ENCODE measurements at regions not wholly inside any gene's neighbourhood (a gene's known extent, or its start where the extent isn't known, plus 50 kb on each side); places are given as distances from the start of the nearest gene placed in this dataset.

DNA sequence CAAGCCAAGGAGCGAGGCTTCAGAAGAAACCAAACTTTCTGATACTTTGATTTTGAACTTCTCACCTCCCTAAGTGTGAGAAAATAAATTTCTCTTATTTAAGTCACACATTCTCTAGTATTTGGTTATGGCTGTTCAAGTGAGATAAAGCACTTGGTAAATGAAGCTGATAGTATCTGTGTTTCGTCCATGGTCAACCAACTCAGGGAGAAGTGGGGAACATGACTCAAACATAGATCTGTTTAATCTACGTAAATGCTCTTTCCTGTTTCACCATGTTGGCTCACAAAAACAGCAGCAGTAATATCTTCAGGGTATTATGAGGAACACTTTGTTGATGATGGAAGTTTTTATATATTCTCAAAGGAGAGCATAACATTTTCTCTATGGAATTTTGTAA, 2167.2 kb upstream of the C9orf72 start:
- H4K20me1 ChIP-seq (ENCODE audit: insufficient read depth): no peaks in the 10 kb centered on the region
- no peak overlapping the region for H2AFZ ChIP-seq
- CTCF ChIA-PET: no interaction called here
- POLR2A ChIA-PET (ENCODE audit: unreplicated experiment): no interaction called here
- no peaks in the 10 kb centered on the region for H3K79me2 ChIP-seq (ENCODE audit: low read depth)
- H3F3A ChIP-seq (ENCODE audit: insufficient read depth, low read depth): no peaks in the 10 kb centered on the region
- H3K9me2 ChIP-seq (ENCODE audit: insufficient read depth): no peaks in the 10 kb centered on the region
- no TSS peak for BruUV-seq (replicated peaks)
- no peaks in the 10 kb centered on the region for H3K9me3 ChIP-seq (ENCODE audit: insufficient read depth, low read depth)
- H3K4me3 ChIP-seq: no peak overlapping the region
- no peak for DNase-seq
- H3K36me3 ChIP-seq (ENCODE audit: low read depth): no peaks in the 10 kb centered on the region
- H3K4me1 ChIP-seq (replicated peaks; ENCODE audit: insufficient read depth): no peaks in the 10 kb centered on the region
- TF ChIP-seq, protein P1, sequence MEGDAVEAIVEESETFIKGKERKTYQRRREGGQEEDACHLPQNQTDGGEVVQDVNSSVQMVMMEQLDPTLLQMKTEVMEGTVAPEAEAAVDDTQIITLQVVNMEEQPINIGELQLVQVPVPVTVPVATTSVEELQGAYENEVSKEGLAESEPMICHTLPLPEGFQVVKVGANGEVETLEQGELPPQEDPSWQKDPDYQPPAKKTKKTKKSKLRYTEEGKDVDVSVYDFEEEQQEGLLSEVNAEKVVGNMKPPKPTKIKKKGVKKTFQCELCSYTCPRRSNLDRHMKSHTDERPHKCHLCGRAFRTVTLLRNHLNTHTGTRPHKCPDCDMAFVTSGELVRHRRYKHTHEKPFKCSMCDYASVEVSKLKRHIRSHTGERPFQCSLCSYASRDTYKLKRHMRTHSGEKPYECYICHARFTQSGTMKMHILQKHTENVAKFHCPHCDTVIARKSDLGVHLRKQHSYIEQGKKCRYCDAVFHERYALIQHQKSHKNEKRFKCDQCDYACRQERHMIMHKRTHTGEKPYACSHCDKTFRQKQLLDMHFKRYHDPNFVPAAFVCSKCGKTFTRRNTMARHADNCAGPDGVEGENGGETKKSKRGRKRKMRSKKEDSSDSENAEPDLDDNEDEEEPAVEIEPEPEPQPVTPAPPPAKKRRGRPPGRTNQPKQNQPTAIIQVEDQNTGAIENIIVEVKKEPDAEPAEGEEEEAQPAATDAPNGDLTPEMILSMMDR (conservative IDR thresholded peaks at IDR 0.05): no peak
- TF ChIP-seq EZH2 (IDR thresholded peaks at IDR 0.05; ENCODE audit: low read depth): no peak
- no peak overlapping the region for H3K4me2 ChIP-seq
- H3K27ac ChIP-seq: no peak overlapping the region
- intact Hi-C loops (cut with micrococcal nuclease; ENCODE audit: unreplicated experiment): no loop called here
- no peaks in the 10 kb centered on the region for H3K27me3 ChIP-seq (ENCODE audit: insufficient read depth, low read depth)

DNA sequence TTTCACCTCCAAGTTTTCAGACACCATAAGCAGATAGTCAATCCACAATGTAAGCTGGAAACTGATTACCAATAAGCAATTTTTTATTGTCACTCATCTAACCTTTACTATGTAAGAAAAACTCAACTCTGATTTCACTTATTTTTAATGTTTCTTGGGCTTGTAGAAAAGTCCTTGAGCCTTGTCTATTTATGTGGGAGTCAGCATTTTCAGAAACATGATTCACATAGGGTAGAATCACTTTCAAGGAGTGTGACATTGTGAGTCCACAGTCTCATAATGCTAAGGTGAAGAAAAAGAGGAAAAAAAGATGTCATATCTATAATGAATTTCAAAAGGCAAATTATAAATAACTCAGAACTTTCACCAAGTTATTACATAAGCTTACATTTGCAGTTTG, 2167.9 kb upstream of the C9orf72 start:
- H3K36me3 ChIP-seq (ENCODE audit: low read depth): no peaks in the 10 kb centered on the region
- H2AFZ ChIP-seq: no peak overlapping the region
- H3K79me2 ChIP-seq (ENCODE audit: low read depth): no peaks in the 10 kb centered on the region
- no peak for DNase-seq
- no peaks in the 10 kb centered on the region for H3K9me2 ChIP-seq (ENCODE audit: insufficient read depth)
- no peak overlapping the region for H3K4me2 ChIP-seq
- no peaks in the 10 kb centered on the region for H3F3A ChIP-seq (ENCODE audit: insufficient read depth, low read depth)
- TF ChIP-seq, protein P1 (conservative IDR thresholded peaks at IDR 0.05): no peak
- no peak for TF ChIP-seq EZH2 (IDR thresholded peaks at IDR 0.05; ENCODE audit: low read depth)
- H3K27ac ChIP-seq: no peak overlapping the region
- POLR2A ChIA-PET (ENCODE audit: unreplicated experiment): no interaction called here
- H3K9me3 ChIP-seq (ENCODE audit: insufficient read depth, low read depth): no peaks in the 10 kb centered on the region
- BruUV-seq (replicated peaks): no TSS peak
- intact Hi-C loops (cut with micrococcal nuclease; ENCODE audit: unreplicated experiment): no loop called here
- CTCF ChIA-PET: no interaction called here
- no peak overlapping the region for H3K4me3 ChIP-seq
- H4K20me1 ChIP-seq (ENCODE audit: insufficient read depth): no peaks in the 10 kb centered on the region
- no peaks in the 10 kb centered on the region for H3K27me3 ChIP-seq (ENCODE audit: insufficient read depth, low read depth)
- no peaks in the 10 kb centered on the region for H3K4me1 ChIP-seq (replicated peaks; ENCODE audit: insufficient read depth)

DNA sequence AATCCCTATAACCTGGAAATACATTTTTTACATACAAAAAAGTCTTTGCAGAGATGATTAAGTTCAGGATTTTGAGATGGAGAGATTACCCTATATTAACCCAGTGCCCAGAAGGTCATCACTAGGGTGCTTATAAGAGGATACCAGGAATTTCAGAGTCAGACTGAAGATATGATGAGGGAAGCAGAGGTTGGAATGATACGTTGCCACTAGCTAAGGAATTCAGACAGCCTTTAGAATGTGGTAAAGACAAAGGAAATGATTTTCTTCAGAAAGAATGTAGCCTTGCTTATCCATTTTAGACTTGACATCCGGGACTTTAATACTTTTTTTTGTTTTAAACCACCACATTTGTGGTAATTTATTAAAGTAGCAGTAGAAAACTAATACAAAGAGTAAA, 2176.8 kb upstream of the C9orf72 start:
- POLR2A ChIA-PET (ENCODE audit: unreplicated experiment): no interaction called here
- BruUV-seq (replicated peaks): no TSS peak

More for the DNA sequence above, 2176.8 kb upstream of the C9orf72 start:
- Histone ChIP-seq H4K20me1 (ENCODE audit: insufficient read depth) (no peaks in the 10 kb centered on the region), H3K4me1 (replicated peaks; ENCODE audit: insufficient read depth) (no peaks in the 10 kb centered on the region), H2AFZ (no peak overlapping the region), H3K27me3 (ENCODE audit: insufficient read depth, low read depth) (no peaks in the 10 kb centered on the region), H3K36me3 (ENCODE audit: low read depth) (no peaks in the 10 kb centered on the region), H3K4me3 (no peak overlapping the region), H3K9me3 (ENCODE audit: insufficient read depth, low read depth) (no peaks in the 10 kb centered on the region), H3K27ac (no peak overlapping the region), H3K79me2 (ENCODE audit: low read depth) (no peaks in the 10 kb centered on the region), H3K4me2 (no peak overlapping the region), H3F3A (ENCODE audit: insufficient read depth, low read depth) (no peaks in the 10 kb centered on the region), H3K9me2 (ENCODE audit: insufficient read depth) (no peaks in the 10 kb centered on the region)
- intact Hi-C loops (cut with micrococcal nuclease; ENCODE audit: unreplicated experiment): no loop called here
- TF ChIP-seq, protein P1 (conservative IDR thresholded peaks at IDR 0.05): no peak
- TF ChIP-seq EZH2 (IDR thresholded peaks at IDR 0.05; ENCODE audit: low read depth): no peak
- DNase-seq: no peak
- CTCF ChIA-PET: no interaction called here

Measured in PC-9 (cell line).